Left lobe of liver (tissue), 2 donors: ENCODE measurements at regions not wholly inside any gene's neighbourhood (a gene's known extent, or its start where the extent isn't known, plus 50 kb on each side); places are given as distances from the start of the nearest gene placed in this dataset.

ENCODE experiments used
- ATAC-seq: fragments of 200-7000 bp; cut with Tn5 transposase; one replicate; pipeline ENCODE4 v1.9.1; 2020; ENCODE audit warnings: mild to moderate bottlenecking, moderate library complexity
- DNase-seq: peaks from one replicate; pipeline ENCODE4 v3.0.0-alpha.2; 2020; ENCODE audit warnings: low spot score
- donor health status: DM: no; HTN: no; CAD: no; lungs with moderate emphysema.
- donor health status: DM: no; HTN: yes; CAD: no.

DNA sequence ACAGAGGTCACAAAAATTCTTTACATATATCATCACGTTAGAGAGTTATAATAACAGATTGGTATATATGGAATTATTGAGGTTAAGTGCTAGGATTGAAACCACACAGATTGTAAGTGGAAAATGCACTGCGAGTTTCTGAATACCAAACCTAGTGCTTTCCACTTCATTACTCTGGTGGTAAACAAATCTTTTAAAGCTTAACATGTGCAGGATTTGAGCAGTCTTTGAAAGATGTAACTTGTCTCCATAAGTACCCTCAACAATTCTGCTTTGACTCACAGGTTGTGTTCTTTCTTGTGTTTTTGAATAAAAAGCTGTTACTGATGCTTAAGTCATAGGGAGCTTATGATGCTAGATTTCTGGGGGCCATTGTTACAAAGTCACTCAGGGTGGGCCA, 314.7 kb upstream of the DACH1 start:
- ATAC-seq, result no peak
- no peak for DNase-seq

DNA sequence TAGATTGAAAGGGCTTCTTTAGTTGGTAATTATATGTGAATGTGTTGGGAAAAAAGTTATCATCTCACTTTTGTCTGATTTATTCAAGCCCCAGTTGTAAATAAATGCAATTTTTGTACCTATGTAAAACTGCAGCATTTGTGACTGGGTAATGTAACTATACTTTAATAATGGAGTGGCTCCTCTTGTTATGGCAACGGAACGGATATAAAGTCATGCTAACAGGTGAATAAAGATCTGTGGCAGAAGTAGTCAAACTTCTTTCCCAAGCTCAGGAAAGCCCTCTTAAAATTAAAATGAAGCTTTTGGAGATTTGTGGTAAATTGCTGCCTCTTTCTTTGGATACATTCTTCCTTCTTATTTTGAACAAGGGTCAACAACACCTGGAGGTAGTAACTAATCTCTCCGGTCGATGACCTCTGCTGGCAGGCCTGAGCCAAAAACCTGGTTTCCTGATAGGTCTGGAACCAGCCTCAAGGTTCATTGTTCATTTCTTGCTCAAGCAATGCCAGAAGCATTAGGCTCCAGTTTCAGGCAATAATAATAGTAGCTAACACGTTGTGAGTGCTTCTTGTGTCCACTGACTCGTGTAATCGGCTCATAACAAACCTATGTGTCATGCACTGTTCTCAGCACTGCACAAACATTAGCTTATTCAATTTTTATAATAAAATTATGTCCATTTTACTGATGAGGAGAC, 313.4 kb upstream of the DACH1 start:
- DNase-seq, result no peak
- ATAC-seq, result peak; percentile 78

DNA sequence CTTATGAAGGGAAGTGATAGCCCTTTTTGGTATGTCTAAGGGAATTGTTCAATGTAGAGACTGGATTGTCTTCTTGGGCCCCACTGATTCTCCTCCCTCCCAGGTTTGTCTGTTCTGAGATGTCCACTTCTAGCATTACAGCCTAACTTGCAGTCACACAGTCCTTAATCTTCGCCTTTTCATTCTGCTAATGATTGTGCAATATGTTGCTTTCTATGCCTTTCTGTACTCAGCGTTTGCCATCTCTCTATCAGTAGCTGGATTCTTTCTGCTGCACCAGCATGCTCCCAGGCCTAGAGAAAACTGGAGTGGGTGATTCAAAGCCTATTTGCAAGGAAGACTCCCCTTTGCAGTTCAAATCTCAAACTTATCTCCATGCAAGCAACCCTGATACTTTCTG, 307.5 kb upstream of the DACH1 start:
- ATAC-seq, result no peak

DNA sequence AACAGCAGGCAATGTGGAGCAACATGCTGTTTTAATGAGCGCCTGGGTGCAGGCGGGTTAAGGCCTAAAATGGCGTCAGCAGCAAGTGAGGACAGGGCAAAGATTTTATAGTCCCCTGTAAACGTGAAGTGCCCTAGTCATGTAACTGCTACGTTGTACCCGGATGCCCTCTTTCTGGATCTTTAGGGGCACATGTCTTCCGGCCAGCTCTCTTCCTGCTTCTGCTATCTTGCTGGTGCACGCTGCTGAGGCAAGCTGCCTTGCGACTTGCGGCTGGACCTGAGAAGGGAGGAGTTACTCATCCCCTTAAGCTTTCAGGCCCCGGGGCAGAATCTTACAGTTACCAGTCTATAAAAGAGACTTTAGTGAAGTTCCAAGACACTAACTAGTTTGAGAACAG, 303.6 kb upstream of the DACH1 start:
- no peak for ATAC-seq
- no peak for DNase-seq

More for the DNA sequence above, 307.5 kb upstream of the DACH1 start:
- DNase-seq, result no peak

DNA sequence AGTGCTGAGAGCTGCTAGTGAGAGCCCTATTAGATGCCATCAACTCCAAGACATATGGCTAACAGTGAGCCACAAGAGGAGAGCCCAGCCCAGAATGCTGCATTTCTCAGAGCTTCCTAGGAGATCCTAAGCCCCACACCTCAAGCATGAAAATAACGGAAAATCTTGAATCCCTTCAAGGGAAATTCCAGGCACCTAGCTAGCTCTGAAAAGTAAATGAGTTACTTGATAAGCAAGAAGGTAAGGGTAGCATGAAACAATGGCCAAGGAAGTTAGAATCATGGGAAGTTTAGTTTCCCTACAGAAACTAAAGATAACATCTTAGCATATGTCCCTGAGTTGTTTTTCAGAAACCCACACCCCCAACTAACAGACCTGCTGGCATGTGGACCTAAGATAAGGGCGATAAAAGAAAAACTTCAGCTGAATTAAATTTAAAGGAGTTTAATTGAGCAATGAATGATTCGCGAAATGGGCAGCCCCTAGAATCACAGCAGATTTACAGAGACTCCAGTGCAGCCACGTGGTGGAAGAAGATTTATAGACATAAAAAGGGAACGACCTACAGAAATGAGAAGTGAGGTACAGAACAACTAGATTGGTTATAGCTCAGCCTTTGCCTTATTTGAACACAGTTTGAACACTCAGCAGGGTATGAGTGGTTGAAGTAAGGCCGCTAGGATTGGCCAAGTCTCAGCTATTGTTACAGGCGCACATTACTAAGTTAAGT, 301.3 kb upstream of the DACH1 start:
- DNase-seq, result no peak
- no peak for ATAC-seq

DNA sequence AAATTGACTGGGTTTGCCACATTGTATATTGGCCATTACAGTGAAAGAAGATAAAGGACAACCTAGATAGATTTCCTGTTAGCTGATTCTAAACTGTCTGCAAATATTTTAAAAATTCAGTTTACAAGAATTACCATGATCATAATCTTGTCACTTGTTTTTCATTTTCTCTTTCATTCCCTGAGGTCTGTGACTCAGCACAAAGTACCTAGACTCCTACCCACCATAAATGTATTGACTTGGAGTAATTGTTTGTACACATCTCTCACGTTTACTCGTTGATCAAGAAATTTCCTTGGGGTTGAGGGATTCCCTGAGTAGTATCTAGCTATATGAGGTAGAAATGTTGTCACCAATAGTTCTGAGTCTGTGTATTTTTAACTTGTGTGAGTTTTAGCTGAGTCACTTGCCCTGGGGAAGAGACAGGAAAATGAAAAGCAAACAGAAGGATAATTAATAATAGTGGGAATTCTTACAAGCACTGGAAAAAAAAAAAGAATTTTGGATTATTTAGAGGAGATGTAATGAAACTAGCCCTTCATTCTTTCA, 299.2 kb upstream of the DACH1 start:
- DNase-seq, result no peak
- no peak for ATAC-seq

DNA sequence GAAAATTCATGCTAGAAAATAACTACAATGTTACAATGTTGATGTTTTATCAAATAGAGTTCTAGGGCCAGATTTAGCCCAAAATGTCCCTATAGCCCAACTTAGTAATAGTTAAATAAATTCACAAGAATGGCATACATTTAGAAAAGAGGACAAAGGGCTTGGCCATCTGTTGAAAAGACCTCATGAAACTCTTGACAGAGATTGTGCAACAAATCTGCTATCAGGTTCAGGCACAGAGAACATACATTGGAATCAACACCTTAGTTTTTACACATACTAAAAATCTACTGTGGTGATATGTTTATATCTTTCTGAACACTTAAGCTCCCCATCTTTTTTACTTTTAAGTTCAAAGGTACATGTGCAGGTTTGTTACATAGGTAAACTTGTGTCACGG, 298.3 kb upstream of the DACH1 start:
- DNase-seq (no peak), ATAC-seq (no peak)

DNA sequence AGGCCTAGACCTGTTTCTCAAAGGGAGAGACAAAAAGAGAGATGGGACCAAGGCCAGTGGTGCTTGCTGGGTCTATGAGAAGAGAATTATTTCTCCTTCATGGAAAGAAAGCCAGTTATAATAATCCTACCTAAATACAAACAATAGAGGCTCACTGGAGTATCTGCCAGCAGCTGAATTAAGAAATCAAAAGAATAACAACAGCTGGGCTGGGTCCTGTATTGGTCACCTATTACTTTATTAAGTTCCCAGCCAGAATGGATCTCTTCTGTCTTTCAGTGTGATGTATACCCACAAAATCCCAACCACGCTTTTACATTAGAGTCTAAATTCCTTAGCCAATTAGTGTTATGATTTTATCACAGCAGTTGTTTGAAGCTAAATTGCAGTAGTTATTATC, 297.8 kb upstream of the DACH1 start:
- no peak for ATAC-seq
- DNase-seq, result no peak

DNA sequence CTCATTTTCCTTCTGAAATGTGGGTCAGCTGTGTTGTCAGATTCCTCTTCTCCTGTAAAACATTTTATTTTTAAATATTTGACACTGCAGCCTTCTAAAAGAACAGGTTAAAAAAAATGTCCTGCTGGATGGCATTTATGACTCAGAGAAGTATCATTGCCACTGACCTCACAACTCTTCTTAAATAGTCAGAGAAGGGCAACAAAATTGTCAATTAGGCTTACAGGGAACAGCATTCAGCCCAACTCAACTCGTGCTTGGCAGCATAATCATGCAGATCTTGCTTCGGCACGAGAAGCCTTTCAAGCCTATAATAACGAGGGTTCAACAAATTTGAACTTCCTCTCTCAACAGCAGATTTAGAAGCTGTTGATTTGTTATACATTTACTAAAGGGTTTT, 296.7 kb upstream of the DACH1 start:
- DNase-seq (no peak), ATAC-seq (no peak)

DNA sequence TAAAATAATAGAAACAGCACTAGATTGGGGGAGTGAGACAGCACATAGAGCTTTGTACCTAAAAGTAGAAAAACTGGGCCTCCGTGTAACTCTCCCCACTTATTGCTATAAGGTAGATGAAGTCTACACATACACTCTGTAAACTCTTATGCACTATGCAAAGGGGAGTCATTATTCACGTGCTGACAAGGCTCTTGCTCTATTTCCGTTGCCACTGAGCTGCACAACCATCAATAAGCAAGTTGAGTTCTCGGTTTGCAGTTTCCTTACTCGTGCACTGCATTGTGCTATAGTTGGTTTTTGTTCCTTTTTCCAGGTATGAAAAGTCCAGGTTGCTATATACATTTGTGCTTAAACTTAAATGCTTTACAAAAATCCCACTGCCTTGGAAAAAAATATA, 294.0 kb upstream of the DACH1 start:
- no peak for ATAC-seq
- DNase-seq, result no peak

DNA sequence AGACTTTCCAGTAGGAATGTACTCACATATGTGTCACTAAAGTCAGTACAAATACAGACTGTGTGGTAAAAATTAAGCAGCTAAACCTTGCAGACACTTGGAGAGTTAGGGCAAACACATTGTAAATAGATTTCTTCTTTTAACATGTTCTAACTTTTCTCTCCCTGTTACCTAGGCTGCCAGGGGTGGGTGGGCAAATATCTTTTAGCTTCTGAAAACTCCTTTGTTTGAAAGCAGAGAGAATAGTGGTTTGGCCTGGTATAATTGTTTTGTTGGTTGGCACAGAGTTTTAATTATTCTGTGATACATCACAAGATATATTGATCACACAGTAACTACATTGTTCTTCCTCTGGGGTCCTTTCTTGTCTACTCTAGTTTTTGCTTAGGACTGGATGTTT, 289.8 kb upstream of the DACH1 start:
- no peak for ATAC-seq
- DNase-seq, result no peak

DNA sequence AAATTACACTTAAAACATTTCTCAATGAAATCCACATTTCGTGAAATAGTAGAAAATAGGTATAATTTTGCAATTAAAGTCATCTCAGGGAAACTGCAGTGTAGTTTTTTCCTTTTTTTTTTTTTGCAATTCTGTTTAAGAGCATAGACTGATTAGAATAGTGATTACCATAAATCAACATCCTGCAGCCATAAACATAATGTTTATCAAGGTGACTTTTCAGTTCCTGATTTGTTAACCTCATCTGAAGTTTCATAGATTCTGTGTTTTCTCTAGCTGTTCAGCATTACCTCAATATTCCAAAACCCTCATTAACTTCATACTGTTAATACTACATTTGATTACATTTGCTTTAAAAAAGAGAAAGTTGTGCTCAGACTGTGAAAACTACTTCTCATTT, 286.3 kb upstream of the DACH1 start:
- no peak for DNase-seq
- ATAC-seq, result no peak

DNA sequence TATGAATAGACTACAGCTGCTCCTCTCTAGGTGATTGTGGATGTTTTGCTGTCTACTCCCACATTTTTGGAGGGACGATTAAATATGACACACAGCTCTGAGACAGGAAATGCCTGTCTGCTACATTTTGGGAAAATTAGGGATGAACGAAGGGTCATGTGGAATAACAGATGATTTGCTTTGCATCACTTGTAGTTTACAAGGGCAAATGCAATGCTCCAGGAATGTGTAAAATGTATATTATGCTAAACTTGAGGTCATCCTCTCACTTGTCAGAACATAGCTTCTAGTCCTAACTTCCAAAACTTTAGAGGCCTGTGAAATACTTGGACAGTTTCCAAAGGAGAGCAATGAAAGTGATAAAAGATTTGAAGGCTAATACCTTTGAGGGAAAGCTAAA, 284.2 kb upstream of the DACH1 start:
- DNase-seq (no peak), ATAC-seq (no peak)

DNA sequence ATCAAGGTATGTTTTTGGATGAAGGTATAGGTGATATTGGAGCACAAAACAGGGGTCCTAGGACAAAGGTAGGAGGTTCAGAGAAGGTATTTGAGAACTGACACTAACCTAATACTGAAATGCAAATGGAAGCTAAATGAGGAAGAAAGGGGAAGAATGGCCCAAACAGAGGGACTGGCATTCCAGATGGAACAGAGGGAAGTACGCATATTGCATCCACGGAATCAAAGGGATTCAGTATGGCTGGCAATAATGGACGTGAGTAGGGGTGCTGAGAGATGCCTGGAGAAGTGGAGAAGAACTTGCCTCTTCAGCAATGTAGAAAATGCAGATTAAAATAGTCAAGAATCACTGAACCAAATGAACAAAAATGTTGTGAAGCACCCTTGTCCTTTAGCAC, 283.5 kb upstream of the DACH1 start:
- DNase-seq, result no peak

DNA sequence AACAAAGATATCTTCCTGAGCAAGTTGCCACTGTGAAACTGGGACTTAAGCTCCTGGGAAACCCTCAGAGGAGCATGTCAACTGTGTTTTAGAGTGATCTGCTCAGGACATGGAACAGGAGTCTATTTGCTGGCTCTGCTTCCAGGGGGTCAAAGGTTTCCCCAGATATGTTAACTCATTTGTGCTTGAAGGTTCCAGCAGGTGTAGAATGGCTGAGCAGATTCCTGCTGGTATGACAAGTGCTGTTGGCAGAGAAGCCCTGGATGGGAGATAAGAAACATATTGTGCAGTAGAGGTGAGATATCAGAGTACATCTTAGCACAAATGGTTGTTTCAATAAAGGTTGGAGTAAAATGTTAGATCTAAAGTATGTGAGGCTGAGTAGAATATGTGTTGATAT, 282.7 kb upstream of the DACH1 start:
- ATAC-seq (no peak), DNase-seq (no peak)

More for the DNA sequence above, 283.5 kb upstream of the DACH1 start:
- no peak for ATAC-seq

DNA sequence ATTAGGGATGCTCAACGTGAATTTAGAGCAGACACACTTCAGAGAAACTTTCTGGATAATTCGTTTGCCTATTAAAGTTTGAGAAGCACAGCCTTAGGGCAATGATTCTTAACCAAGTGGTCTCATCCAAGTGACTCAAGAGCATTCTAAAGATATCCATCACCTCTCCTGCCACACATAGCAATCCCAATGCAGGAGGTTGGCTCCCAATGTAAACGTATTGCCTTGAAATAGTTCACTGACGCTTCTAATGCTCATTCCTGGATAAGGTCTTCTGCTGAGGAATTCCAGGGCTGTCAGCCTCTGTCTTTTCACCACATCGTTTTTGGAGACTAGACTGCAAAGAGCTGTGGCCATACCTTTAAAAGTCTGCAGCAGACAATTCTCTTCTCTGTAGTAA, 279.8 kb upstream of the DACH1 start:
- ATAC-seq, result no peak
- no peak for DNase-seq

DNA sequence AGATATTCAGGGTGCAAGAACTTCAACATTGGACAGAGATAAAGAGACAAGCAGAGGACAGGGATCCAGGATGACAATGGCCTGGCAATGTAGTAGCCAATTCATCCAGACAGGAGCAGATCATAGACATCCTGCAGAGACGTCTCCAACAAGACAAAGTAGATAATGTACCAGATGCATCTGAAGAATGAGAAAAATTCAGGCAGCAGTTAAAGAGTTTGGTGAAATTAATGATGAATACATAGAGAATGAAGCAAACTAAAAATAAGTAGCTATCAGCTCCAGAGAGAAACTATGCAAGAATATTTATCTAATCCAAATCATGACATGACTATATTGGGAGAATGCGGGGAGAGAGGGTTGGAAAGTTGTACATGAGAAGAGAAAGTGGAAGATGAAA, 278.4 kb upstream of the DACH1 start:
- no peak for ATAC-seq

DNA sequence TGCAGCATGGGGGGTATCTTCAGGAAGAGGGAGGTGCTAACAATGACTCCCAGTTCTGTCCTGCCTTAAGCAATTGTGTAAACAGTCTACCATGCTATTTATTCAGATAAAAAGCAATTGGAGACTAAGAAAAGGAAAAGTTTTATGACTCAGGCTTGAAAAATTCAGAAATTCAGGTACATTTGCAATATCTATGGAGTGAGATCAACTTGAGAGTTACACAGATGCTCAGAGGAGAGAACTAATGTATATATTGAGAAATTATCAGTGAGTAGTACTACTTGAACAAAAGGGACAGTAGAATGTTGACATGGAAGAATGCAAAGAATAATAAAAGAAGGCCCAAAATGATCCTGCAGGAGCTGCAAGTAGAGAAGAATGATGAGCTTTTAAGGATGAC, 277.6 kb upstream of the DACH1 start:
- ATAC-seq (no peak), DNase-seq (no peak)

More for the DNA sequence above, 278.4 kb upstream of the DACH1 start:
- DNase-seq, result no peak

DNA sequence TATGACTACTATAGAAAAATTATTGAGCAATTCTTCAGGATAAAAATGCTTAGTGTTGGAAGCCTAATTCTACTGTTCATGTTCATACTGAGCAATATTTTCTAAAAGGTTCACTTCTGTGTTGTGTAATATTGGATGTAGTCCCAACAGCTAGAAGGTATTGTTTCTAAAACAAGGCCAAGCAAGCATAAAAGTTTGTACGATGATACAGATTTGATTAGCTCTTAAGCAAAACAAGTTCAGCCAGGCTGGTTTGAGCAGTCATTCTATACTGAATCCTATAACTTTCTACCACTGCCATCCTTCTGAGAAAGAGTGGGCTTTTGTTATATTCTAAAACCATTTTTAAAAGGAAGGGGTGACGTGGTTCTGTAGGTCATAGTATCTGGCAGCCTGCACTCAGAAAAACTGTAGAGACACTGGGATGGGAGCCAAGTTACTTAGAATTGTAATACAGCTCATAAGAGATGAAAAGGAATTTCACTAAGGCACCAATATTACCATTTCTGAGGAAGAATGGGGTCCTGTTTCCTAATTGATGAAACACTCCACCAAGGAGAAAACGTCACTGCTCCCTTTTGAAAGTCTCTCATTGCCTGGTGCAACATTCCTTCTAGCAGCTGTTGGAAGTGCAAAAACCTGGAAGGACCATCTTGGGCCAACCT, 275.0 kb upstream of the DACH1 start:
- ATAC-seq, result no peak
- DNase-seq, result no peak

DNA sequence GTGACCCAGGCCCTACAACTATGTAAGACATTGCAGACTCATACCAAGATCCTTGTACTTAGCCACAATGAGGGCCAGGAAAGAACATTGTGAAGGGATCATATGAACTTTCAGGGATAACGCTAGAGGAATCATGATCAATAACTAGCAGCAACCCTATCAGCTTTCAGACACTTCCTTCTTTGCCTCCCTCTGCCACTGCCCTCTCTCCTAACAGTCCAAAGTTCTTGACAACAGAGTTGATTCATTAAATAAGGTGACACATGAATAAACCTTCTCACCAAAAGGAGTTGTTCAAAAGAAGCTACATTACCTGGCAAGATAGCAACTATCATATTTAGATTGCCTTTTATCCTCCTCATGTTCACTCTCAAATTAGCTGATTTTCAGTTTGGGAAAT, 272.2 kb upstream of the DACH1 start:
- ATAC-seq (no peak), DNase-seq (no peak)

DNA sequence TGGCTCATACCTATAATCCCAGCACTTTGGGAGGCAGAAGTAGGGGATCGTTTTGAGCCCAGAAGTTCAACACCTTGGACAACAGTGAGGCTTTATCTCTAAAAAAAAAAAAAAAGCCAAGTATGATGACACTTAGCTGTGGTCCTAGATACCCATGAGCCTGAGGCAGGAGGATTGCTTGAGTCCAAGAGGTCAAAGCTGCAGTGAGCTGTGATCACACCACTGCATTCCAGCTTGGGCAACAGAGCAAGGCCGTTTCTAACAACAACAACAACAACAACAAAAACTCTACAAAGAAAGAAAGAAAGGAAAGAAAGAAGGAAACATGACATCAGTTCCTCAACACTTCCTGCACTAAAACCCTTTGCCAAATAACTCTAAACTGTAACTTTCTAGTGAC, 265.1 kb upstream of the DACH1 start:
- no peak for ATAC-seq
- DNase-seq, result no peak

DNA sequence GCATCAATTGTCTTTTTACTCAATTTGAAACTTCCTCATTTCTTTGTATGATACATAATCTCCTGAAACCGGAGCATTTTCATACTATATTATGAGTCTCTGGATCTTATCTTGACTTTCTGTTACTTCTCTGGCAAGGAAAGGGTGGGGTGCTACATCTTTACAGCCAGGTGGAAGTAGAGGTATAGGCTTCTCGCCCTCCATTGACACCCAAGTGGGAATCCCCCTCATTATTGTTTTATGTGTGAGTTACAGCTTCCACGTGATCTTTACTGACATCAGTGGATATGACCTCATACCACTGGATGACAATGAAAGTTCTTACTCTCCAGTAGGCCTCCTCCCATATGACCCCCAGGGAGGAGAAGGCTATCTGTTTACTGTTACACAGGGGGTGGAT, 262.1 kb upstream of the DACH1 start:
- no peak for DNase-seq
- no peak for ATAC-seq
